IPS-NIHi7 (cell line): ENCODE measurements at regions not wholly inside any gene's neighbourhood (a gene's known extent, or its start where the extent isn't known, plus 50 kb on each side); places are given as distances from the start of the nearest gene placed in this dataset.

Source experiments
- DNase-seq: peaks from one replicate; pipeline ENCODE4 v3.0.0; 2012; ENCODE audit warnings: mixed read lengths; ENCODE audit errors: extremely low spot score

GRCh38 chr17:13405807-13406206 lies 195.9 kb downstream of the HS3ST3A1 start:
- no peak for DNase-seq

DNA sequence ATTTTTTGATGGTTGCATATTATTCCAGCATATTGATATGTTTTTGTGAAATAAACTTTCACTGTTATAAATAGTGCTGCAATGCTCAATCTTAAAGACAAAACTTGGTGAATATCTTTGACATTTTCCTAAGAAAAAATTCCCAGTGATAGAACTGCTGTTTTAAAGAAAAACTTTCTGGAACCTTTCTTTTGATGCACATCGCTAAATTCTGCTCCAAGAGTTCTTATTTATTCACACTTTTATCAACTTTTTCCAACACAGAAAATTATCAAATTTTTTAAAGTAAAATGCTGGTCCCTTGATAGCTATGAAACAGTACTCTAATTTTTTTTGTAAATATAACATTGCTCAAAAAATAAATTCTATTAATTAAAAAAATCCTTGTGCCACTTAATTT lies 196.6 kb downstream of the HS3ST3A1 start:
- DNase-seq: no peak

GRCh38 chr17:13403982-13404946 lies 197.5 kb downstream of the HS3ST3A1 start:
- DNase-seq: no peak

- no peak for DNase-seq
Observed at GRCh38 chr17:13400491-13400890, 201.2 kb downstream of the HS3ST3A1 start.

GRCh38 chr17:13398853-13399252 lies 202.9 kb downstream of the HS3ST3A1 start:
- no peak for DNase-seq

- DNase-seq: no peak
Observed at GRCh38 chr17:13398091-13398490, 203.6 kb downstream of the HS3ST3A1 start.

GRCh38 chr17:13395862-13396261 lies 205.9 kb downstream of the HS3ST3A1 start:
- DNase-seq: no peak

GRCh38 chr17:13395346-13395745 lies 206.4 kb downstream of the HS3ST3A1 start:
- DNase-seq: no peak

DNA sequence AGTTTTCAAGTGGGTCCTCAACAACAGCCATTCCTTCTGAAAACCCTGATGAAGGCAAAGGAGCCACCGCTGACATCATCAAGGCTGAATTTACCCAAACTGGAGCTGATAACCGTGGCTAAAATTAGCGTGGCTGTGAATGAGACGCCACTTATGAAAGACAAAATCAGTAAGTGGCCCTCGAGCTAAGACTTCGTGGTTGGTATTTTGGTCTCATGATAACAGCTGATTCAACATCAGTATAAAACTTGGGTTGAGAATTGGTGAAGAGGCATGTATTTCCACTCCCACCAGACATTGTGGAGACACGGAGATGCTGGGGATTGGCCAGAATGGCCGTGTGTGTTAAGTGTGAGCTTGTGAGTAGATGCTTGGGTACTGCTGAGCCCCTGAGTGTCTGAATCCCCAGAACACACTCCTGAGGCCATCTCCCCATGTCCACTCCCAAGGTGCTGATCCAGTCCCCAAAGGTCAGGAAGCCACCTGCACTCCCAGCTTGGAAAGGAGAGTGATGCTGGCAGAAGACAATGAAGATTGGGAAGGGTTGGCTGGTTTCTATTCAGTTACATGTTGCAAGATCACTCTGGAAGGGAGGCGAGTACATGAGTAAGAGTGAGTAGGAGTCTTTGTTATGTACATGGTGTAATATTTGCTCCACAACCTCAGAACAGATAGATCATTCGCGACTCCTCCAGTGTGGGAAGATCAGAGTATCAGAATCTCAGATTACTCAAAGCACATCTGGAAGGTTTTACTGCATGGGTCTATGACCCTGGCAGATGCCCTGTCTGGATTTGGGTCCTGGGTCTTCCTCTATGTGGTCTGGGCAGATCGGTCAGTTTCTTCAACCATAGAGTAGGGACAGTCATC lies 207.7 kb downstream of the HS3ST3A1 start:
- no peak for DNase-seq

- no peak for DNase-seq
Observed at GRCh38 chr17:13387952-13388351, 213.8 kb downstream of the HS3ST3A1 start.

DNA sequence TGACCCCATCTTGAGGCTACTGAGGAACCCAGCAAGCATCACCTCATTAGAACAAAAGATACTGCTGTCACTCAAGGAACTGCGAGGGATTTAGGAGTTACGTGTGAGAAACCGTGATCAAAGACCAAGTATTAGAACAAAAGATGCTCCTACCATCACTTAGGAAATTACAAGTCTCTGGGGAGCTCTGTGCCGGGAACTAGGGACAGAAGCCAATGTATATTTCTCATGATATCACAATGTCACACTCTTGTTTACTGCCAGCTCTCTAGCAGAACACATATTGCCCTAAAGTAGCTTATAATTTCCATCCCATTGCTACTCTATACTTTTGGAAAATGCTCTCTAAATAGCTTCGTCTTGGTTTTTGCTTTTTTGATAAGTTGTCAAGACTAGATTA lies 214.5 kb downstream of the HS3ST3A1 start:
- DNase-seq: no peak

DNA sequence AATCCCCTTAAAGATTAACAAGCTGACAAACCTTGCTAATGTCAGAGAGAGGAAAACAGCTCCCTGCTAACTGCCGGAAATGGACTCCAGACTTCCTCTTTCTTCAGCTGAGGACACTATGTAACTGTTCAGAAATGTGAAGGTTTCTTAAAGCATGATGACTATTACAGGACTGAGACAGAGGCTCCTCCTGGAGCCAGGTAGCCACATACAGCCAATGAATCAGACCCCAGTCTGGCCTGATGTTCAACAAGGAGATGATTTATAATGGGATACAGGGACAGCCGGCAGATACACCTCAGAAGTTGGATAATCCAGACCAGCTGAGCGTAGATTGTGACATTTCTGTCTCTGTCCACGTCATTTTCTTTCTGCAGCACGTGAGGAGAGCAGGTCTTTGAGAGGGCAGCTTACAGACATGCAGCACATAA lies 216.2 kb downstream of the HS3ST3A1 start:
- no peak for DNase-seq

DNA sequence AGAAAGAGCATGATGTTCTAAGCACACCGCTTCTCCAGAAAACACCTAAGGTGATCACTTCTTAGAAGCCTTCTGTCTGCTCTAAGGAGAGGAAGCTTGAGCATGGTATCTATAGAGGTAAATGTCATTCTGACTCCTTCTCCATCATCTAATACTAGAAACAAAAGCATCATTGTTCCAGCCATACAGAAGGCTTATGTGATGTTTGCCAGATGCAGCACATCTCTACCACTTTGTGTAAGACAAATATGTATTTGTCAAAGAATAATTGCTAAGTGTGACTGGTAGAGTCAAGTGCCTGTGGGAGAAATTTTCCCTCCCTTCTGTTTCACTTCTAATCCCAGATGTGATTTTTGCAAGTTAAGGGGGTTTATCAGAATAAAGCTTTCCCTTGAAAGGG lies 217.1 kb downstream of the HS3ST3A1 start:
- no peak for DNase-seq

DNA sequence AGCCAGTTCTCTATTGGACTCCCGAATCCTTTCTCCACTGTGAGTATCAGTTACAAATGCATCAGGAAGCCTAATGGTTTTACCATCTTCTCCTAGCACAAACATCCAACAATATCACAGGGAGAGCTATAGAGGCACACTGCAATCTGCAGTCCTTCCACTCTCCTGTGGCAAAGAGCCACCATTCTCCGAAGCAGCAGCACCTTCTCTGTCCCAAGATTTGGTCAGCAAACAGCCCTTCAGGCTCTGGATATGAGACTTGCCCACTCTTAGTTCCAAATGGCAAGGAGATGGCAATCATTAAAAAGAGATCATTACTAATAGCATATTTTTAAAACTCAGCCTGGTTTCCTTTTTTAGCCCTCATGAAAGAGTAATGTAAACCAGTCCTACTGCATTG lies 223.4 kb downstream of the HS3ST3A1 start:
- no peak for DNase-seq

DNA sequence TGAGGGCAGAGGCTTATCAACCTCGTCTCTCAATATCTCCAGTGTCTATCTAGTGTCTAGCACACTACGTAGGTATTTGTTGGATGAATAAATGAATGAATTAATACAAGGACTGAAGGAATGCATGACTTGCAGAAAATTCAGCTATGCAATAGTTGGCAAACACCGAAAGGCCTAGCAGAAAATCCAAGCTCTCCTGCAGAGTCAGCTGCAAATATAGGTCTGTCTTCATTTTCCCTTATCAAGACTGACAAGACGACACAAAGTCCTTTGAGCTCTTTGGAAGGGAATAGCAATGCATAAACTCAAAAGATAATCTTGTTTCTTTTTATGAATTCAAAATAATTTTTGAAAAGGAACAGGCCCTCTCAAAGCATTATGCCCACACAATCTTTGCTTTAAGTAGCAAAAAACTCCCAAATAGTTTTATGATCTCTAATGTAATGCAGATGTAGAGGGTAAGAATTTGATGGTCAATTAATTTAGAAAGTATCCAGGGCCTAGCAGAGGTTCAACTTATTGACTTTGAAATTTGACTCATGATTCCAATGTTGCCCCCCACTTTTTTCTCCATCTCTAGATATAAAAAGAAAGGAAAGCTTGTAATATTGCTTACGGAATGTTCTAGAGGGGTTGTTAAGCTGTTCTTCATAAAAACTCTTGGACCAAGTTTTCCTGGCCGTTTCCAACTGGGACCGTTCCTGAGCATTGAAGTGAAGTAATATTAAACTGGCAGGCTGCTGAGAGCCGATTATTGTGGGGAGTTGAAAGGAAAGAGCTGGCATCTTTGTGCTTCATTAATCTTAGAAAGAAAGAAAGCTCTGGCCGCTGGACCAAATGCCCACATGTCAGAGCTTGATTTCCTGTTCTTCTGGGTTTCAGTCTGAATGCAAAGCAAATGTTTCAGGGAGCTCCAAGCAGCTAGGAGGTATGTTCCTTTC lies 227.3 kb downstream of the HS3ST3A1 start:
- no peak for DNase-seq

DNA sequence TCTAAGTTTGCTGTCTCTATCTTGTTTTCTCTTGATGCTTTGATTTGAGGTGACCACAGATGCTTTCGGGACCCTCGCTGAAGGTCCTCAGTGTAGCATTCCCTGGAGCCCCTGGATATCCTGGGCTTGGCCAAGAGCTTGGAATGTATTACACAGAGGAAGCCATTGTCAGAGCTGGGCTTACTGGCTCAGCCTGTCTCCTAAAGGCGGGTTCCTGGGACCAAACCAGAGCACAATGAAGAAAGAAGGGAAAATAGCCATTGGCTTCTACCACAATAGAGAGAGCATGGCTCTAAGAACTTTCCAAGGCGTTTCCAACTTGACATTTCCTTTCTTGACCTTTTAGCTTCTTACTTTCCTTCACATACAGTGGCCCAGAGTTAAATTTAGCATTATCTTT lies 229.3 kb downstream of the HS3ST3A1 start:
- DNase-seq: no peak

DNA sequence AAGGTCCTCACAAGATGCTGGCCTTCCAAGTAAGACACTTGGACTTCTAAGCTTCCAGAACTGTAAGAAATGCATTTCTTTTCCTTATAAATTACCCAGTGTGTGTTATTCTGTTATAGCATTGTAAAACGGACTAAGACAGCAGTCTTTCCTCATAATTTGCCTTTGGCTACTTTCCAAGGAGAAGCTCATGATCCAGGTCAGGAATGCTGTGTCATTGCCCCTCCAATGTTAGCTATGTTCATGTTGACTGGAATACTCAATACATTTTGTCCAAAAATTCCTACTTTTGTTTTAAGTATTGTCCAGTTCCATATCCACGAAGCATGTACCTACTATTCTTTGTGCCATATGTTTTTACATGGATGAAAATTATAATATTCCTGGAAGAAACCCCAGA lies 234.6 kb downstream of the HS3ST3A1 start:
- no peak for DNase-seq

DNA sequence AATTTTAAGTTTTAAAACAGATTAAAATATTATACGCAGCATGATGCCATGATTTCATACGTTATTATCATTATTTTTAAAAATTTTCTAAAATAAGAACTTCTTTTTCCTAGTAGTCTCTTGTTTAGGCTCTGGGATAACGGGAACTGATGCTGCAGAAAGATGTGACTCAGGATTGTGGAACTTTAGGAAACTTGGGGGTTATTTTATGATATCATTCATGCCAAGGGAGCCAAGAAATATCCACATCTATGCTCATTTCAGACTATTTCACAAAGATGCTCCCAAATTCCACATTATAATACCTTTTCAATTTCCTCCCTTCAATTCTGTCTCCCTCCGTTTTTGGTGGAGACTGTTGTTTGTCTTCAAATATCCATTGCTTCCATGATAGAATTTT lies 236.4 kb downstream of the HS3ST3A1 start:
- no peak for DNase-seq

- DNase-seq: no peak
Observed at GRCh38 chr17:13363771-13364170, 238.0 kb downstream of the HS3ST3A1 start.

GRCh38 chr17:13362341-13363122 lies 239.2 kb downstream of the HS3ST3A1 start:
- no peak for DNase-seq

GRCh38 chr17:13359774-13360173 lies 242.0 kb downstream of the HS3ST3A1 start:
- DNase-seq: no peak
